HCT116 (cell line): ENCODE measurements at regions not wholly inside any gene's neighbourhood (a gene's known extent, or its start where the extent isn't known, plus 50 kb on each side); places are given as distances from the start of the nearest gene placed in this dataset.

Experiments
- ATAC-seq: fragments of 200-7000 bp; cut with Tn5 transposase; 2 replicates; pipeline ENCODE4 v1.9.1; 2020; ENCODE audit warnings: mild to moderate bottlenecking, moderate library complexity
- BruUV-seq: library from RNA; stranded (reverse); fragments of 400-500 nt; replicated peaks from 2 replicates; lab custom pipeline; 2021; lab: Mats Ljungman, UMichigan
- CTCF ChIA-PET: fragments of 300-600 bp; sonication (Branson Sonifier 250); formaldehyde crosslinking; loops from one replicate; lab custom pipeline; 2021; ENCODE audit warnings: antibody characterized with exemption; lab: Charles Lee
- POLR2A ChIA-PET: fragments of 300-600, 350-600 bp; sonication (Branson Sonifier 250); formaldehyde crosslinking; loops from one replicate; lab custom pipeline; 2021; ENCODE audit warnings: antibody characterized with exemption; lab: Charles Lee
- RAD21 ChIA-PET, 2 experiments: fragments of 300-600 bp; sonication (Branson Sonifier 250); formaldehyde crosslinking; loops; one replicate each; lab custom pipeline; 2023; ENCODE audit warnings: low total read pairs in 2 of 2; ENCODE audit not compliant: uncharacterized antibody in 2 of 2, unreplicated experiment in 2 of 2, low non-redundant PET in 1 of 2; lab: Charles Lee
- DNase-seq: peaks from one replicate; pipeline ENCODE4 v3.0.0-alpha.2; 2010; ENCODE audit warnings: low read depth, low spot score
- H2AFZ ChIP-seq: fragments of 200-600 bp; shearing (Covaris generic), sonication (generic); 2 replicates; pipeline ENCODE4 v1.6.1; 2017; ENCODE audit warnings: low read depth, mixed run types, mixed read lengths, antibody characterized with exemption, low read length; ENCODE audit not compliant: poor library complexity, severe bottlenecking
- H3K27ac ChIP-seq: 2 replicates; pipeline ENCODE4 v1.5.1; 2012; ENCODE audit warnings: low read depth, low read length
- H3K27me3 ChIP-seq: fragments of 200-600 bp; sonication (generic); 2 replicates; pipeline ENCODE4 v1.6.1; 2016; ENCODE audit warnings: mixed run types, low read length, mixed read lengths; ENCODE audit not compliant: insufficient read depth
- H3K36me3 ChIP-seq, 2 experiments: fragments of 200-500 bp in 1 of 2; fragments of 200-600 bp in 1 of 2; sonication (Bioruptor generic) in 1 of 2; sonication (generic) in 1 of 2; 2 replicates each; pipeline versions ENCODE4 v1.5.1 to v1.6.1; 2014 to 2016; ENCODE audit warnings: low read length in 2 of 2, inconsistent platforms in 1 of 2, mixed read lengths in 1 of 2, mixed run types in 1 of 2; ENCODE audit not compliant: insufficient read depth in 2 of 2, control insufficient read depth in 1 of 2
- H3K4me1 ChIP-seq, 2 experiments: fragments of 200-600 bp in 1 of 2; sonication (generic) in 1 of 2; 2 replicates each; pipeline versions ENCODE4 v1.5.1 to v1.6.1; 2012 to 2017; ENCODE audit warnings: low read length in 2 of 2, inconsistent platforms in 1 of 2, mild to moderate bottlenecking in 1 of 2, mixed read lengths in 1 of 2, mixed run types in 1 of 2, moderate library complexity in 1 of 2; ENCODE audit not compliant: insufficient read depth in 2 of 2, control insufficient read depth in 1 of 2
- H3K4me2 ChIP-seq: fragments of 200-600 bp; sonication (generic); 2 replicates; pipeline ENCODE4 v1.6.1; 2017; ENCODE audit warnings: mixed run types, low read length, mixed read lengths
- H3K4me3 ChIP-seq, 2 experiments: fragments of 200-600 bp in 1 of 2; sonication (generic) in 1 of 2; replicated peaks in 1 of 2; 2 replicates each; pipeline ENCODE4 v1.5.1; 2011 to 2016; ENCODE audit warnings: low read length in 2 of 2, control low read depth in 1 of 2, low read depth in 1 of 2, mild to moderate bottlenecking in 1 of 2, mixed read lengths in 1 of 2, mixed run types in 1 of 2
- H3K79me2 ChIP-seq: fragments of 200-600 bp; sonication (generic); 2 replicates; pipeline ENCODE4 v1.6.1; 2017; ENCODE audit warnings: mild to moderate bottlenecking, mixed run types, low read length, moderate library complexity, mixed read lengths; ENCODE audit not compliant: insufficient read depth
- H3K9ac ChIP-seq: fragments of 200-600 bp; sonication (generic); 2 replicates; pipeline ENCODE4 v1.6.1; 2016; ENCODE audit warnings: low read length, mixed read lengths
- H3K9me2 ChIP-seq: fragments of 200-600 bp; sonication (generic), shearing (Covaris generic); 2 replicates; pipeline ENCODE4 v1.6.1; 2017; ENCODE audit warnings: mixed run types, mild to moderate bottlenecking, moderate library complexity; ENCODE audit not compliant: insufficient read depth
- H3K9me3 ChIP-seq, 2 experiments: fragments of 200-500 bp in 1 of 2; fragments of 200-600 bp in 1 of 2; sonication (Bioruptor generic) in 1 of 2; sonication (generic) in 1 of 2; 2 replicates each; pipeline ENCODE4 v1.6.1; 2014 to 2017; ENCODE audit warnings: low read length in 2 of 2, mixed read lengths in 2 of 2, inconsistent platforms in 1 of 2, low read depth in 1 of 2, mild to moderate bottlenecking in 1 of 2, mixed run types in 1 of 2, moderate library complexity in 1 of 2; ENCODE audit not compliant: control insufficient read depth in 1 of 2, insufficient read depth in 1 of 2
- H4K20me1 ChIP-seq: fragments of 200-600 bp; sonication (generic), shearing (Covaris generic); 2 replicates; pipeline ENCODE4 v1.6.1; 2017; ENCODE audit warnings: mixed run types, mild to moderate bottlenecking, moderate library complexity; ENCODE audit not compliant: insufficient read depth
- CBX3 ChIP-seq: IDR thresholded peaks from 2 replicates; pipeline ENCODE4 v1.6.1; 2012; ENCODE audit warnings: low read depth
- EGR1 ChIP-seq: IDR thresholded peaks from 2 replicates; pipeline ENCODE4 v1.6.1; 2012; ENCODE audit warnings: low read depth
- EZH2 ChIP-seq: fragments of 200-600 bp; sonication (generic); IDR thresholded peaks from 2 replicates; pipeline ENCODE4 v1.6.1; 2017; ENCODE audit warnings: antibody characterized with exemption, mixed run types
- EZH2phosphoT487 ChIP-seq: fragments of 200-600 bp; IDR thresholded peaks from 2 replicates; pipeline ENCODE4 v1.6.1; 2018; ENCODE audit warnings: antibody characterized with exemption, borderline replicate concordance
- FOSL1 ChIP-seq: IDR thresholded peaks from 2 replicates; pipeline ENCODE4 v1.6.1; 2012; ENCODE audit warnings: low read depth
- JUND ChIP-seq: IDR thresholded peaks from 2 replicates; pipeline ENCODE4 v1.6.1; 2012
- POLR2A ChIP-seq: IDR thresholded peaks from 2 replicates; pipeline ENCODE4 v1.7.0; 2011; ENCODE audit warnings: borderline replicate concordance; ENCODE audit not compliant: insufficient read depth, insufficient read length; ENCODE audit errors: extremely low read depth
- POLR2AphosphoS5 ChIP-seq: IDR thresholded peaks from 2 replicates; pipeline ENCODE4 v1.6.1; 2011; ENCODE audit warnings: mild to moderate bottlenecking, low read depth, low read length, moderate library complexity
- RAD21 ChIP-seq: IDR thresholded peaks from 2 replicates; pipeline ENCODE4 v1.6.1; 2012; ENCODE audit warnings: low read depth, mild to moderate bottlenecking
- TCF7L2 ChIP-seq: IDR thresholded peaks from 2 replicates; pipeline ENCODE4 v1.7.0; 2011; ENCODE audit warnings: borderline replicate concordance, inconsistent platforms; ENCODE audit not compliant: insufficient read depth, insufficient read length; ENCODE audit errors: extremely low read depth
- intact Hi-C: fragments of 100-400 bp; cut with micrococcal nuclease; formaldehyde crosslinking; loops from 2 replicates; pipeline ENCODE4 v1.10.0; 2022
- TF ChIP-seq, protein P1 (sequence below), 3 experiments: fragments of 200-600 bp in 1 of 3; sonication (generic) in 1 of 3; IDR thresholded peaks in 2 of 3; conservative IDR thresholded peaks in 1 of 3; 2 replicates each; pipeline ENCODE4 v1.5.1; 2012 to 2017; ENCODE audit warnings: low read depth in 2 of 3, low read length in 2 of 3, antibody characterized with exemption in 1 of 3, borderline replicate concordance in 1 of 3, control low read depth in 1 of 3, mild to moderate bottlenecking in 1 of 3, mixed read lengths in 1 of 3, mixed run types in 1 of 3, moderate library complexity in 1 of 3; ENCODE audit not compliant: insufficient read depth in 1 of 3
- TF ChIP-seq, protein P2 (sequence below): IDR thresholded peaks from 2 replicates; pipeline ENCODE4 v1.6.1; 2011; ENCODE audit warnings: mild to moderate bottlenecking, low read length, moderate library complexity; ENCODE audit not compliant: insufficient replicate concordance; ENCODE audit errors: extremely low read depth

DNA sequence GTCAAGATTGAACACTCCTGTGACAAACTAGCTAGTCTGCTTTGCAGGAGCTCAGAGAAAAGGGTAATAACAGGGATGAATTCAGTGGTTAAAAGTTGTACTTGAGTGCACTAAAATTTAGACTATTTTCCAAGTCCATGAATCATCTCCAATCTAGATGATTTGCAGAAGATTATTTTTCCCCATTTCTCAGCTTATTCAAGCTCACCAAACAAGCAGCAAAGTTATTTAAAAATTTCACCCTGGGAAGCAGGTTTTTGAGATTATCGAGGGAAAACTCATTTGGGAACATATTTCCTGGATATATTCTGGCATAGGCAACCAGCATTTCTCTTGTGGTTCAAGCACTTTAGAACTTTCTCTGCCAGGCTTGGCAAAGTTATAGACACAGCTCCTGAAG is 311.4 kb downstream of the TLE1 start:
- no peaks in the 10 kb centered on the region for H4K20me1 ChIP-seq
- H3K79me2 ChIP-seq = no peaks in the 10 kb centered on the region
- no peak overlapping the region for H3K4me3 ChIP-seq
- no peaks in the 10 kb centered on the region for H3K27me3 ChIP-seq
- no peaks in the 10 kb centered on the region for H3K9me3 ChIP-seq
- intact Hi-C loops = no loop called here
- no peak overlapping the region for H3K27ac ChIP-seq
- ChIA-PET CTCF (interaction anchor here (0.9 kb wide), 1 partner anchor 15 kb away, joined by 3 read pairs; no protein-coding TSS in a partner anchor), POLR2A (no interaction called here), RAD21 (no interaction called here)
- ATAC-seq (no peak), DNase-seq (no peak)
- H3K36me3 ChIP-seq = no peaks in the 10 kb centered on the region
- no peak overlapping the region for H3K9ac ChIP-seq
- H3K9me2 ChIP-seq = no peaks in the 10 kb centered on the region
- BruUV-seq = no TSS peak
- no peak overlapping the region for H2AFZ ChIP-seq
- H3K4me1 ChIP-seq = no peaks in the 10 kb centered on the region
- TF ChIP-seq CBX3 (no peak), POLR2AphosphoS5 (no peak), EZH2phosphoT487 (no peak), RAD21 (no peak), EZH2 (no peak), TCF7L2 (no peak), EGR1 (no peak)
- H3K4me2 ChIP-seq = no peak overlapping the region

DNA sequence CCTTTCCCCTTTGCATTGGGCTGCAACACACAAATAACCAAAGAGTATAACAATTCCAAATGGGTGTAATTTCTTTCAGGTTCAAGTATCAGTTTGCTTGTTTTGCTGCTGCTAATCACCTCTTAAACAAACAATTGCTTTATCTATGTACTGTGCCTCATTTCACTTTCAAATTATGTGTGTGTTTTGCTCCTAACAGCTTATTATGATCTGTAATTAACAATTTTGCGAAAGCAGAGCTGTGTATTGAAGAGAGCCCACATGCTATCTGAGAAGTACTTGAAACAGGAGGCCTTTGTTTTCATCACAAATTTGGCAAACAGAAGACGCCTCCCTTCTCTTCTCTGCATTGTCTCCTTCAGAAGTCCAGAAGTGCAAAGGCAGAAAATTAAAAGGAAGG is 312.0 kb downstream of the TLE1 start:
- no TSS peak for BruUV-seq
- TF ChIP-seq FOSL1 = no peak
- TF ChIP-seq, protein P1, sequence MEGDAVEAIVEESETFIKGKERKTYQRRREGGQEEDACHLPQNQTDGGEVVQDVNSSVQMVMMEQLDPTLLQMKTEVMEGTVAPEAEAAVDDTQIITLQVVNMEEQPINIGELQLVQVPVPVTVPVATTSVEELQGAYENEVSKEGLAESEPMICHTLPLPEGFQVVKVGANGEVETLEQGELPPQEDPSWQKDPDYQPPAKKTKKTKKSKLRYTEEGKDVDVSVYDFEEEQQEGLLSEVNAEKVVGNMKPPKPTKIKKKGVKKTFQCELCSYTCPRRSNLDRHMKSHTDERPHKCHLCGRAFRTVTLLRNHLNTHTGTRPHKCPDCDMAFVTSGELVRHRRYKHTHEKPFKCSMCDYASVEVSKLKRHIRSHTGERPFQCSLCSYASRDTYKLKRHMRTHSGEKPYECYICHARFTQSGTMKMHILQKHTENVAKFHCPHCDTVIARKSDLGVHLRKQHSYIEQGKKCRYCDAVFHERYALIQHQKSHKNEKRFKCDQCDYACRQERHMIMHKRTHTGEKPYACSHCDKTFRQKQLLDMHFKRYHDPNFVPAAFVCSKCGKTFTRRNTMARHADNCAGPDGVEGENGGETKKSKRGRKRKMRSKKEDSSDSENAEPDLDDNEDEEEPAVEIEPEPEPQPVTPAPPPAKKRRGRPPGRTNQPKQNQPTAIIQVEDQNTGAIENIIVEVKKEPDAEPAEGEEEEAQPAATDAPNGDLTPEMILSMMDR (IDR thresholded peaks at IDR 0.05 in 2 of 3, conservative IDR thresholded peaks at IDR 0.05 in 1 of 3; ENCODE audit: borderline replicate concordance in 1 of 3, insufficient read depth in 1 of 3, low read depth in 2 of 3, low read length in 2 of 3) = no peak
- no peak for TF ChIP-seq TCF7L2
- no peak for TF ChIP-seq JUND
- TF ChIP-seq EZH2phosphoT487 = no peak
- no peak for TF ChIP-seq POLR2A
- TF ChIP-seq EGR1 = no peak
- TF ChIP-seq, protein P2, sequence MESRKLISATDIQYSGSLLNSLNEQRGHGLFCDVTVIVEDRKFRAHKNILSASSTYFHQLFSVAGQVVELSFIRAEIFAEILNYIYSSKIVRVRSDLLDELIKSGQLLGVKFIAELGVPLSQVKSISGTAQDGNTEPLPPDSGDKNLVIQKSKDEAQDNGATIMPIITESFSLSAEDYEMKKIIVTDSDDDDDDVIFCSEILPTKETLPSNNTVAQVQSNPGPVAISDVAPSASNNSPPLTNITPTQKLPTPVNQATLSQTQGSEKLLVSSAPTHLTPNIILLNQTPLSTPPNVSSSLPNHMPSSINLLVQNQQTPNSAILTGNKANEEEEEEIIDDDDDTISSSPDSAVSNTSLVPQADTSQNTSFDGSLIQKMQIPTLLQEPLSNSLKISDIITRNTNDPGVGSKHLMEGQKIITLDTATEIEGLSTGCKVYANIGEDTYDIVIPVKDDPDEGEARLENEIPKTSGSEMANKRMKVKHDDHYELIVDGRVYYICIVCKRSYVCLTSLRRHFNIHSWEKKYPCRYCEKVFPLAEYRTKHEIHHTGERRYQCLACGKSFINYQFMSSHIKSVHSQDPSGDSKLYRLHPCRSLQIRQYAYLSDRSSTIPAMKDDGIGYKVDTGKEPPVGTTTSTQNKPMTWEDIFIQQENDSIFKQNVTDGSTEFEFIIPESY = no peak
- CTCF ChIA-PET = interaction anchor here (0.9 kb wide), 1 partner anchor 14 kb away, joined by 3 read pairs; no protein-coding TSS in a partner anchor

More for the DNA sequence above, 312.0 kb downstream of the TLE1 start:
- DNase-seq (no peak), ATAC-seq (no peak)
- Histone ChIP-seq H3K9me2 (no peaks in the 10 kb centered on the region), H2AFZ (no peak overlapping the region), H3K27ac (no peak overlapping the region), H3K9ac (no peak overlapping the region), H4K20me1 (no peaks in the 10 kb centered on the region), H3K4me3 (no peak overlapping the region), H3K27me3 (no peaks in the 10 kb centered on the region), H3K9me3 (no peaks in the 10 kb centered on the region), H3K79me2 (no peaks in the 10 kb centered on the region), H3K4me1 (no peaks in the 10 kb centered on the region), H3K4me2 (no peak overlapping the region), H3K36me3 (no peaks in the 10 kb centered on the region)
- POLR2A ChIA-PET = no interaction called here
- intact Hi-C loops = no loop called here
- RAD21 ChIA-PET = no interaction called here
